ENCODE measurements at regions not wholly inside any gene's neighbourhood (a gene's known extent, or its start where the extent isn't known, plus 50 kb on each side); places are given as distances from the start of the nearest gene placed in this dataset.

GRCh38 chr7:67597161-67597560 lies 600.5 kb downstream of the TYW1 start:
- DNase-seq, result no peak
- dilution Hi-C loops (cut with HindIII; ENCODE audit: low sequenced_read_pairs, unreplicated experiment) (no loop called here), in situ Hi-C loops (cut with MboI; ENCODE audit: low sequenced_read_pairs) (no loop called here), intact Hi-C loops (cut with micrococcal nuclease) (no loop called here)
- H4K8ac ChIP-seq (ENCODE audit: low read depth in 2 of 2, low read length in 2 of 2), result no peak overlapping the region
- no peak overlapping the region for H3K27ac ChIP-seq (ENCODE audit: insufficient read depth, low read length)
- H3K79me1 ChIP-seq (ENCODE audit: low read depth in 1 of 2, low read length in 2 of 2), result no peaks in the 10 kb centered on the region
- H3K36me3 ChIP-seq (ENCODE audit: control insufficient read depth, insufficient read depth, low read length), result no peaks in the 10 kb centered on the region
- no peaks in the 10 kb centered on the region for H3K4me1 ChIP-seq (ENCODE audit: control insufficient read depth, insufficient read depth, low read length)
- no peak overlapping the region for H4K5ac ChIP-seq (ENCODE audit: low read depth, low read length)
- H2BK15ac ChIP-seq (ENCODE audit: low read depth, low read length), result no peak overlapping the region
- no peaks in the 10 kb centered on the region for H4K20me1 ChIP-seq (ENCODE audit: insufficient read depth, low read length)
- H2AK9ac ChIP-seq (replicated peaks; ENCODE audit: low read depth, low read length, poor library complexity), result no peak overlapping the region
- H2AFZ ChIP-seq (replicated peaks; ENCODE audit: low read length, poor library complexity), result no peak overlapping the region
- H3K56ac ChIP-seq (ENCODE audit: extremely low read depth, insufficient read depth, low read length), result no peak overlapping the region
- H3K4me3 ChIP-seq (ENCODE audit: insufficient read depth, low read depth, low read length), result no peak overlapping the region
- no peak for ATAC-seq (ENCODE audit: low read depth)
- WGBS, 2 experiments (ENCODE audit: extremely low coverage in 2 of 2, insufficient read length in 1 of 2), result 63% methylated on average over 2 of the region's 3 CpGs; no CpG with 5 or more reads in 1 of the 2 experiments
- H4K91ac ChIP-seq (ENCODE audit: insufficient read depth, low read depth, low read length), result no peak overlapping the region
- no peak overlapping the region for H3K9ac ChIP-seq (ENCODE audit: low read depth, low read length)
- H3K4ac ChIP-seq (ENCODE audit: low read depth, low read length), result no peak overlapping the region
- no peak overlapping the region for H3K18ac ChIP-seq (ENCODE audit: low read depth, low read length)
- H3K14ac ChIP-seq (replicated peaks; ENCODE audit: low read depth, low read length), result no peak overlapping the region
- H3K23ac ChIP-seq (ENCODE audit: low read depth, low read length), result no peak overlapping the region
- peaks cover 20% of the 10 kb centered on the region for H3K9me3 ChIP-seq (ENCODE audit: control insufficient read depth, insufficient read depth, low read length)
- no peak overlapping the region for H2AK5ac ChIP-seq (ENCODE audit: low read depth, low read length)
- ChIA-PET POLR2A (ENCODE audit: unreplicated experiment) (no interaction called here), CTCF (no interaction called here)
- H2BK20ac ChIP-seq (ENCODE audit: low read depth, low read length), result no peak overlapping the region
- H2BK120ac ChIP-seq (ENCODE audit: low read depth, low read length), result no peak overlapping the region
- BruUV-seq (replicated peaks), result no TSS peak
- H3K9me1 ChIP-seq (ENCODE audit: insufficient read depth, low read length), result no peaks in the 10 kb centered on the region
- TF ChIP-seq MAZ (IDR thresholded peaks at IDR 0.05; ENCODE audit: borderline replicate concordance, low read depth, low read length) (no peak), FOS (IDR thresholded peaks at IDR 0.05; ENCODE audit: low read depth, low read length) (no peak), NFE2L2 (IDR thresholded peaks at IDR 0.05; ENCODE audit: low read depth, low read length) (no peak), CHD1 (IDR thresholded peaks at IDR 0.05; ENCODE audit: low read depth, low read length) (no peak), CTCF (conservative IDR thresholded peaks at IDR 0.05; ENCODE audit: low read depth, low read length) (no peak), RAD21 (IDR thresholded peaks at IDR 0.05; ENCODE audit: low read length) (no peak), SMC3 (IDR thresholded peaks at IDR 0.05; ENCODE audit: low read depth, low read length) (no peak), MXI1 (IDR thresholded peaks at IDR 0.05; ENCODE audit: borderline replicate concordance, low read depth, low read length) (no peak), POLR2A (IDR thresholded peaks at IDR 0.05; ENCODE audit: low read depth, low read length) (no peak), MAFK (IDR thresholded peaks at IDR 0.05; ENCODE audit: low read depth, low read length) (no peak), RFX5 (IDR thresholded peaks at IDR 0.05; ENCODE audit: low read depth, low read length) (no peak)
- no peak overlapping the region for H3K4me2 ChIP-seq (ENCODE audit: low read depth, low read length)
- no peak overlapping the region for H2BK5ac ChIP-seq (ENCODE audit: low read depth, low read length, poor library complexity, severe bottlenecking)
- H3K27me3 ChIP-seq (ENCODE audit: control insufficient read depth, insufficient read depth, low read length), result no peaks in the 10 kb centered on the region

Data from IMR-90 (cell line).